ENCODE measurements at regions not wholly inside any gene's neighbourhood (a gene's known extent, or its start where the extent isn't known, plus 50 kb on each side); places are given as distances from the start of the nearest gene placed in this dataset.

DNA sequence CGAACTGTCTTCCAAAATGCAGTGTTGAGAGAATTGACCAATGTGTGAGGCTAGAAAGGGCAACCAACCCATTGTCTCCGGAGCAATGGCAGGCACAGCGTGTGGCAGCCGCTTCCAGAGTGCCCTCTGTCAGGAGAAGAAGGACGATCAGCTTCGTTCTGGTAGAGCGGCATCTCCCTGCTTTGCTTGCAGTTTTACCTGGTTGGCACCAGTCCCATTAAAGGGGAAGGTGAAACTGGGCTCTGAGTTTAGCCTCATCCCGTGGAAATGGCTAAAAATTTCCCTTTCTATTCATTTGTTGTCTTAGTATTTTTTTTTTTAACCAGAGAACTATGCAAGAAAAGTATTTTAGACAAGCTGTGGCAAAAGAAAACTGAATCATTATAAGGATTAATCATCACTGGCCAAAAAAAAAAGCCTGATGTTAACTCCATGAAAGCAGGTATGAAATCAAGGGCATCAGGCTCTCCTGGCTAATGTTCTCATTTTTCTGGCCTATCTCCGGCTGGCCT, 81.5 kb upstream of the SLC7A1 start (continued):
- TF ChIP-seq ZBTB4 (CRISPR knock-in tag; IDR thresholded peaks at IDR 0.05), result no peak
- TF ChIP-seq ZSCAN29 (IDR thresholded peaks at IDR 0.05), result no peak
- no peak for TF ChIP-seq SUPT20H (IDR thresholded peaks at IDR 0.05; ENCODE audit: borderline replicate concordance, control insufficient read depth, low read depth, low read length)
- TF ChIP-seq, protein P1, sequence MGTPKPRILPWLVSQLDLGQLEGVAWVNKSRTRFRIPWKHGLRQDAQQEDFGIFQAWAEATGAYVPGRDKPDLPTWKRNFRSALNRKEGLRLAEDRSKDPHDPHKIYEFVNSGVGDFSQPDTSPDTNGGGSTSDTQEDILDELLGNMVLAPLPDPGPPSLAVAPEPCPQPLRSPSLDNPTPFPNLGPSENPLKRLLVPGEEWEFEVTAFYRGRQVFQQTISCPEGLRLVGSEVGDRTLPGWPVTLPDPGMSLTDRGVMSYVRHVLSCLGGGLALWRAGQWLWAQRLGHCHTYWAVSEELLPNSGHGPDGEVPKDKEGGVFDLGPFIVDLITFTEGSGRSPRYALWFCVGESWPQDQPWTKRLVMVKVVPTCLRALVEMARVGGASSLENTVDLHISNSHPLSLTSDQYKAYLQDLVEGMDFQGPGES (IDR thresholded peaks at IDR 0.05), result no peak
- no peak for TF ChIP-seq PBX3 (IDR thresholded peaks at IDR 0.05; ENCODE audit: insufficient replicate concordance, low read depth, low read length)
- no peak for TF ChIP-seq SMAD5 (IDR thresholded peaks at IDR 0.05; ENCODE audit: low read depth)
- TF ChIP-seq FOS (IDR thresholded peaks at IDR 0.05; ENCODE audit: borderline replicate concordance, extremely low read depth, insufficient read length), result no peak
- no peak for TF ChIP-seq CREB1 (IDR thresholded peaks at IDR 0.05; ENCODE audit: low read depth)
- TF ChIP-seq EP300 (IDR thresholded peaks at IDR 0.05; ENCODE audit: borderline replicate concordance in 1 of 2, control insufficient read depth in 1 of 2, low read depth in 2 of 2, low read length in 2 of 2), result no peak

Data from GM12878 (cell line).